HepG2 (cell line): ENCODE measurements at regions not wholly inside any gene's neighbourhood (a gene's known extent, or its start where the extent isn't known, plus 50 kb on each side); places are given as distances from the start of the nearest gene placed in this dataset.

Source experiments
- ATAC-seq: fragments of 200-7000 bp; cut with Tn5 transposase; 3 replicates; pipeline ENCODE4 v1.9.1; 2020; ENCODE audit warnings: mild to moderate bottlenecking, moderate library complexity
- BruUV-seq: library from RNA; stranded (reverse); fragments of 400-500 nt; replicated peaks from 2 replicates; lab custom pipeline; 2021; lab: Mats Ljungman, UMichigan
- CTCF ChIA-PET: fragments of 300-600 bp; formaldehyde crosslinking; extraction: SDS; loops from one replicate; lab custom pipeline; 2021; ENCODE audit warnings: low total read pairs, inconsistent platforms, low intra/inter-chr PET ratio; lab: Yijun Ruan, JAX
- POLR2A ChIA-PET: fragments of 350-600 bp; sonication (Branson Sonifier 250); formaldehyde crosslinking; loops from one replicate; lab custom pipeline; 2020; ENCODE audit warnings: antibody characterized with exemption, inconsistent platforms; lab: Yijun Ruan, JAX
- DNase-seq: peaks from one replicate; pipeline ENCODE4 v3.0.0-alpha.2; 2015; ENCODE audit warnings: low spot score
- FAIRE-seq: peaks from 3 replicates; lab custom pipeline; 2011; peaks lifted over from hg19 to GRCh38; lab: Jason Lieb, UNC
- H2AFZ ChIP-seq: one replicate; pipeline ENCODE4 v1.6.1; 2011; ENCODE audit warnings: low read length, inconsistent platforms
- H3K27ac ChIP-seq: fragments of 300-600 bp; 3 replicates; pipeline ENCODE4 v1.8.0; 2011; ENCODE audit warnings: mixed run types, mild to moderate bottlenecking, mixed read lengths, low read length, inconsistent platforms; ENCODE audit not compliant: insufficient read depth; ENCODE audit errors: extremely low read length
- H3K27me3 ChIP-seq, 2 experiments: fragments of 200-600 bp in 1 of 2; 2 replicates in 1 of 2; 3 replicates in 1 of 2; pipeline versions ENCODE4 v1.6.0 to v1.8.0; 2011; ENCODE audit warnings: low read length in 2 of 2, mild to moderate bottlenecking in 2 of 2, moderate library complexity in 2 of 2, inconsistent platforms in 1 of 2; ENCODE audit not compliant: insufficient read depth in 2 of 2, control insufficient read depth in 1 of 2
- H3K36me3 ChIP-seq, 2 experiments: fragments of 200-600 bp in 1 of 2; replicated peaks in 1 of 2; 2 replicates in 1 of 2; 3 replicates in 1 of 2; pipeline versions ENCODE4 v1.5.1 to v1.8.0; 2011; ENCODE audit warnings: low read length in 2 of 2, inconsistent platforms in 1 of 2; ENCODE audit not compliant: insufficient read depth in 2 of 2, control insufficient read depth in 1 of 2
- H3K4me1 ChIP-seq: 2 replicates; pipeline ENCODE4 v1.5.1; 2012; ENCODE audit warnings: low read length, inconsistent platforms; ENCODE audit not compliant: insufficient read depth
- H3K4me2 ChIP-seq: 2 replicates; pipeline ENCODE4 v1.6.0; 2011; ENCODE audit warnings: low read depth, low read length, inconsistent platforms
- H3K4me3 ChIP-seq, 3 experiments: fragments of 200-600 bp in 1 of 3; sonication (generic), shearing (Covaris generic) in 1 of 3; replicated peaks in 1 of 3; 2 replicates each; pipeline ENCODE4 v1.5.1; 2011 to 2016; ENCODE audit warnings: low read length in 3 of 3, inconsistent platforms in 2 of 3, low read depth in 2 of 3, mild to moderate bottlenecking in 2 of 3, control low read depth in 1 of 3, mixed read lengths in 1 of 3; ENCODE audit not compliant: insufficient read depth in 1 of 3
- H3K79me2 ChIP-seq: one replicate; pipeline ENCODE4 v1.6.1; 2011; ENCODE audit warnings: low read length, inconsistent platforms; ENCODE audit not compliant: insufficient read depth
- H3K9ac ChIP-seq: 2 replicates; pipeline ENCODE4 v1.6.0; 2011; ENCODE audit warnings: mild to moderate bottlenecking, low read depth, low read length, inconsistent platforms; ENCODE audit not compliant: insufficient read depth
- H3K9me3 ChIP-seq: 2 replicates; pipeline ENCODE4 v1.5.1; 2012; ENCODE audit warnings: mild to moderate bottlenecking, low read length
- H4K20me1 ChIP-seq: 2 replicates; pipeline ENCODE4 v1.6.0; 2011; ENCODE audit warnings: inconsistent platforms, mild to moderate bottlenecking, low read length, moderate library complexity; ENCODE audit not compliant: insufficient read depth
- AGO2 ChIP-seq: fragments of 200-400 bp; formaldehyde crosslinking; optimal IDR thresholded peaks from 2 replicates; pipeline ENCODE3; 2017; ENCODE audit warnings: mild to moderate bottlenecking, low read depth, low read length, moderate library complexity
- BRCA1 ChIP-seq: sonication (generic); formaldehyde crosslinking; IDR thresholded peaks from 2 replicates; pipeline ENCODE4 v1.4.0; 2020; ENCODE audit warnings: missing genetic modification reagents
- CHD2 ChIP-seq: IDR thresholded peaks from 2 replicates; pipeline ENCODE4 v1.6.1; 2011; ENCODE audit warnings: low read depth, low read length, improper control_type of control experiment
- CREB1 ChIP-seq, 2 experiments: fragments of 450-650 bp in 1 of 2; IDR thresholded peaks; 2 replicates each; pipeline ENCODE4 v1.6.1; 2016 to 2017; ENCODE audit warnings: control low read depth in 1 of 2, mild to moderate bottlenecking in 1 of 2, missing compliant biosample characterization in 1 of 2, missing genetic modification characterization in 1 of 2
- EEA1 ChIP-seq: sonication (generic); formaldehyde crosslinking; IDR thresholded peaks from 2 replicates; pipeline ENCODE4 v1.5.1; 2020; ENCODE audit warnings: mild to moderate bottlenecking, missing genetic modification reagents, borderline replicate concordance
- HES4 ChIP-seq: sonication (generic); formaldehyde crosslinking; IDR thresholded peaks from 2 replicates; pipeline ENCODE4 v1.9.0; 2021; ENCODE audit warnings: mild to moderate bottlenecking, missing genetic modification reagents, borderline replicate concordance
- HMGA1 ChIP-seq: sonication (generic); formaldehyde crosslinking; conservative IDR thresholded peaks from 2 replicates; pipeline ENCODE4 v1.4.0; 2020; ENCODE audit warnings: missing genetic modification reagents
- JDP2 ChIP-seq: sonication (generic); formaldehyde crosslinking; IDR thresholded peaks from 2 replicates; pipeline ENCODE4 v1.8.1; 2022; ENCODE audit warnings: missing genetic modification reagents, borderline replicate concordance
- MED1 ChIP-seq: sonication (generic); formaldehyde crosslinking; IDR thresholded peaks from 2 replicates; pipeline ENCODE4 v1.4.0; 2020; ENCODE audit warnings: missing genetic modification reagents
- POLR2AphosphoS5 ChIP-seq: IDR thresholded peaks from 2 replicates; pipeline ENCODE4 v1.6.1; 2012; ENCODE audit warnings: low read depth, low read length
- SP5 ChIP-seq: IDR thresholded peaks from 2 replicates; pipeline ENCODE4 v1.6.1; 2016; ENCODE audit warnings: low read depth, borderline replicate concordance
- TEAD2 ChIP-seq: sonication (generic); formaldehyde crosslinking; IDR thresholded peaks from 2 replicates; pipeline ENCODE4 v1.9.0; 2021; ENCODE audit warnings: missing genetic modification reagents
- TFDP1 ChIP-seq: IDR thresholded peaks from 2 replicates; pipeline ENCODE4 v1.6.1; 2016; ENCODE audit warnings: missing compliant biosample characterization, missing genetic modification reagents, borderline replicate concordance
- YY1 ChIP-seq: IDR thresholded peaks from 2 replicates; pipeline ENCODE4 v1.6.1; 2011; ENCODE audit warnings: low read length, low read depth, moderate library complexity, mild to moderate bottlenecking; ENCODE audit not compliant: insufficient read depth, insufficient replicate concordance
- ZBTB8A ChIP-seq: sonication (generic); formaldehyde crosslinking; IDR thresholded peaks from 2 replicates; pipeline ENCODE4 v1.4.0; 2020; ENCODE audit warnings: mild to moderate bottlenecking, low read depth, missing genetic modification reagents, borderline replicate concordance
- ZNF232 ChIP-seq: sonication (generic); formaldehyde crosslinking; IDR thresholded peaks from 2 replicates; pipeline ENCODE4 v1.4.0; 2020; ENCODE audit warnings: missing genetic modification reagents, borderline replicate concordance
- ZNF24 ChIP-seq: fragments of 450-650 bp; IDR thresholded peaks from 2 replicates; pipeline ENCODE4 v1.6.1; 2017; ENCODE audit warnings: antibody characterized with exemption, mild to moderate bottlenecking
- ZNF674 ChIP-seq: sonication (generic); formaldehyde crosslinking; IDR thresholded peaks from 2 replicates; pipeline ENCODE4 v1.5.0; 2020; ENCODE audit warnings: low read depth, mild to moderate bottlenecking, missing genetic modification reagents
- WGBS: methylation state at CpG from one replicate; pipeline ENCODE4 v1.1.6; 2017; ENCODE audit warnings: low lambda C conversion rate; 5-methylcytosine and 5-hydroxymethylcytosine counted together
- in situ Hi-C: cut with HindIII; loops from 2 replicates; pipeline ENCODE4 v1.10.0; 2017; ENCODE audit warnings: low pct_unique_long_range_greater_than_20kb; ENCODE audit not compliant: extremely low pct_ligation_motif_present
- intact Hi-C: fragments of 100-400 bp; cut with micrococcal nuclease; formaldehyde crosslinking; loops from one replicate; pipeline ENCODE4 v1.10.0; 2022; ENCODE audit not compliant: unreplicated experiment
- TF ChIP-seq, protein P1 (sequence below): sonication (generic); formaldehyde crosslinking; IDR thresholded peaks from 2 replicates; pipeline ENCODE4 v1.4.0; 2020; ENCODE audit warnings: missing genetic modification reagents
- TF ChIP-seq, protein P2 (sequence below): sonication (generic); formaldehyde crosslinking; IDR thresholded peaks from 2 replicates; pipeline ENCODE4 v1.5.0; 2020; ENCODE audit warnings: mild to moderate bottlenecking, missing genetic modification reagents, borderline replicate concordance

DNA sequence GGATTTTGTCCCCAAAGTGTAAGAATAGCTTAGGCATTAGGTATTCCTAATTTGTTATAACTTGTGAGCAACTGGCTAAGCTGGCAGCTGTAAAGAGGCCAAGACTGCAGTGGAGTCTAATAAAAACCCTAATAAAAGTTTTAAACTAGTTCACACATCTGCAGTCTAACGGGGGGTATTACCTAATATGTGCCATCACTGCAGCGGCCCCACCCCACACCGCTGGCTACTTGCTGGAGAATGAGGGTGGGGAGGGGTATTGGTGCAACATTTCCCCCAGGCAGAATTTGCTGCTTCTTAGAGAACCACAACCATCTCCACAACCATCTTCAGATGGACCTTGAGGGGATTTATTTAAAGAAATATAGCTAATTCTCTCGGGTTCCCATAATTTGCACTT is 135.0 kb downstream of the ZC3H11B start (continued):
- TF ChIP-seq, protein P1, sequence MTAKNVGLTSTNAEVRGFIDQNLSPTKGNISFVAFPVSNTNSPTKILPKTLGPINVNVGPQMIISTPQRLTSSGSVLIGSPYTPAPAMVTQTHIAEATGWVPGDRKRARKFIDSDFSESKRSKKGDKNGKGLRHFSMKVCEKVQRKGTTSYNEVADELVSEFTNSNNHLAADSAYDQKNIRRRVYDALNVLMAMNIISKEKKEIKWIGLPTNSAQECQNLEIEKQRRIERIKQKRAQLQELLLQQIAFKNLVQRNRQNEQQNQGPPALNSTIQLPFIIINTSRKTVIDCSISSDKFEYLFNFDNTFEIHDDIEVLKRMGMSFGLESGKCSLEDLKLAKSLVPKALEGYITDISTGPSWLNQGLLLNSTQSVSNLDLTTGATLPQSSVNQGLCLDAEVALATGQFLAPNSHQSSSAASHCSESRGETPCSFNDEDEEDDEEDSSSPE (CRISPR knock-in tag): no peak
- TF ChIP-seq TFDP1 (CRISPR knock-in tag) (no peak), POLR2AphosphoS5 (no peak), AGO2 (no peak), BRCA1 (CRISPR knock-in tag) (no peak), SP5 (CRISPR knock-in tag) (no peak), CREB1 (IDR thresholded peaks at IDR 0.05) (no peak), CREB1 (CRISPR knock-in tag; IDR thresholded peaks at IDR 0.05) (no peak)

DNA sequence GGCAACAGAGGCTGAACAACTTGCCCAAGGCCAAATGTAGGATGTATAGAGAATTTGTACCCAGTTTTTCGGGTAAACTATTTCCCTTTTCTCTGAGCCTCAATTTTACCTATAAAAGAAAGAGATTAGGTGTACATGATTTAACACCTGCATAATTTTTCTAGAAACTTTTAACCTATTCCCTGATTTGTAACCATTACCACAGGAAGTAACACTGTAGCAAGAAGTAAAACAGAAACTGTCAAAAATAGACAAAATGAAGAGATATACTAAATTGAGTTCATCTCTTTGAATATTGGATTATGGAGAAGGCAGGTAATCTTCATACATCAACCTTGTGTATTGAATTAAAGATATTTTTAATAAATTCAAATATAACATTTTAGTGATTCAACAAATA is 136.2 kb downstream of the ZC3H11B start:
- Histone ChIP-seq H3K36me3 (no peaks in the 10 kb centered on the region), H3K79me2 (no peaks in the 10 kb centered on the region), H3K9me3 (no peaks in the 10 kb centered on the region), H3K4me1 (no peaks in the 10 kb centered on the region), H4K20me1 (no peaks in the 10 kb centered on the region), H3K4me2 (no peak overlapping the region), H3K27ac (no peak overlapping the region), H2AFZ (no peak overlapping the region), H3K27me3 (no peaks in the 10 kb centered on the region; a peak in 1 of 5 replicates), H3K9ac (no peak overlapping the region), H3K4me3 (no peak overlapping the region)
- 0% methylated on average over 1 of the region's 1 CpG for WGBS
- POLR2A ChIA-PET: no interaction called here
- DNase-seq (no peak), ATAC-seq (no peak), FAIRE-seq (no peak)
- intact Hi-C loops: no loop called here
- in situ Hi-C loops: no loop called here
- CTCF ChIA-PET: no interaction called here
- BruUV-seq: no TSS peak
- TF ChIP-seq, protein P2, sequence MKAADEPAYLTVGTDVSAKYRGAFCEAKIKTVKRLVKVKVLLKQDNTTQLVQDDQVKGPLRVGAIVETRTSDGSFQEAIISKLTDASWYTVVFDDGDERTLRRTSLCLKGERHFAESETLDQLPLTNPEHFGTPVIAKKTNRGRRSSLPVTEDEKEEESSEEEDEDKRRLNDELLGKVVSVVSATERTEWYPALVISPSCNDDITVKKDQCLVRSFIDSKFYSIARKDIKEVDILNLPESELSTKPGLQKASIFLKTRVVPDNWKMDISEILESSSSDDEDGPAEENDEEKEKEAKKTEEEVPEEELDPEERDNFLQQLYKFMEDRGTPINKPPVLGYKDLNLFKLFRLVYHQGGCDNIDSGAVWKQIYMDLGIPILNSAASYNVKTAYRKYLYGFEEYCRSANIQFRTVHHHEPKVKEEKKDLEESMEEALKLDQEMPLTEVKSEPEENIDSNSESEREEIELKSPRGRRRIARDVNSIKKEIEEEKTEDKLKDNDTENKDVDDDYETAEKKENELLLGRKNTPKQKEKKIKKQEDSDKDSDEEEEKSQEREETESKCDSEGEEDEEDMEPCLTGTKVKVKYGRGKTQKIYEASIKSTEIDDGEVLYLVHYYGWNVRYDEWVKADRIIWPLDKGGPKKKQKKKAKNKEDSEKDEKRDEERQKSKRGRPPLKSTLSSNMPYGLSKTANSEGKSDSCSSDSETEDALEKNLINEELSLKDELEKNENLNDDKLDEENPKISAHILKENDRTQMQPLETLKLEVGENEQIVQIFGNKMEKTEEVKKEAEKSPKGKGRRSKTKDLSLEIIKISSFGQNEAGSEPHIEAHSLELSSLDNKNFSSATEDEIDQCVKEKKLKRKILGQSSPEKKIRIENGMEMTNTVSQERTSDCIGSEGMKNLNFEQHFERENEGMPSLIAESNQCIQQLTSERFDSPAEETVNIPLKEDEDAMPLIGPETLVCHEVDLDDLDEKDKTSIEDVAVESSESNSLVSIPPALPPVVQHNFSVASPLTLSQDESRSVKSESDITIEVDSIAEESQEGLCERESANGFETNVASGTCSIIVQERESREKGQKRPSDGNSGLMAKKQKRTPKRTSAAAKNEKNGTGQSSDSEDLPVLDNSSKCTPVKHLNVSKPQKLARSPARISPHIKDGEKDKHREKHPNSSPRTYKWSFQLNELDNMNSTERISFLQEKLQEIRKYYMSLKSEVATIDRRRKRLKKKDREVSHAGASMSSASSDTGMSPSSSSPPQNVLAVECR (CRISPR knock-in tag): no peak
- TF ChIP-seq MED1 (CRISPR knock-in tag) (no peak), ZNF232 (CRISPR knock-in tag) (no peak), JDP2 (CRISPR knock-in tag) (no peak), CHD2 (no peak), ZNF674 (CRISPR knock-in tag) (no peak), TEAD2 (CRISPR knock-in tag) (no peak), ZBTB8A (CRISPR knock-in tag) (no peak), EEA1 (CRISPR knock-in tag) (no peak), HMGA1 (CRISPR knock-in tag) (no peak), HES4 (CRISPR knock-in tag) (no peak), ZNF24 (no peak), YY1 (no peak)
